Keratinocyte (primary cell): ENCODE measurements at regions not wholly inside any gene's neighbourhood (a gene's known extent, or its start where the extent isn't known, plus 50 kb on each side); places are given as distances from the start of the nearest gene placed in this dataset.

Experiments used
- DNase-seq: peaks from one replicate; pipeline ENCODE4 v3.0.0-alpha.2; 2011; ENCODE audit warnings: low read depth, missing footprints, low spot score
- FAIRE-seq: peaks from 2 replicates; lab custom pipeline; 2011; peaks lifted over from hg19 to GRCh38; lab: Jason Lieb, UNC
- H2AFZ ChIP-seq: 2 replicates; pipeline ENCODE4 v1.6.0; 2012; ENCODE audit warnings: low read length, control low read depth, inconsistent platforms; ENCODE audit not compliant: control insufficient read depth
- H3K27ac ChIP-seq: 2 replicates; pipeline ENCODE4 v1.5.1; 2011; ENCODE audit warnings: low read length; ENCODE audit not compliant: control insufficient read depth, insufficient read depth
- H3K27me3 ChIP-seq: 3 replicates; pipeline ENCODE4 v1.6.0; 2011; ENCODE audit warnings: low read length; ENCODE audit not compliant: control insufficient read depth, insufficient read depth; ENCODE audit errors: extremely low read depth
- H3K36me3 ChIP-seq, 2 experiments: 2 replicates in 1 of 2; 3 replicates in 1 of 2; pipeline ENCODE4 v1.5.1; 2011; ENCODE audit warnings: low read length in 2 of 2, mild to moderate bottlenecking in 1 of 2; ENCODE audit not compliant: control insufficient read depth in 2 of 2, insufficient read depth in 2 of 2; ENCODE audit errors: extremely low read depth in 1 of 2
- H3K4me1 ChIP-seq: 3 replicates; pipeline ENCODE4 v1.5.1; 2011; ENCODE audit warnings: low read length; ENCODE audit not compliant: control insufficient read depth, insufficient read depth; ENCODE audit errors: extremely low read depth
- H3K4me2 ChIP-seq: 3 replicates; pipeline ENCODE4 v1.6.0; 2011; ENCODE audit warnings: low read depth, low read length; ENCODE audit not compliant: control insufficient read depth, insufficient read depth; ENCODE audit errors: extremely low read depth
- H3K4me3 ChIP-seq, 3 experiments: fragments of 200-600 bp in 1 of 3; sonication (generic) in 1 of 3; 2 replicates in 2 of 3; 3 replicates in 1 of 3; pipeline ENCODE4 v1.5.1; 2011 to 2016; ENCODE audit warnings: low read length in 3 of 3, mild to moderate bottlenecking in 3 of 3, control low read depth in 2 of 3, inconsistent platforms in 1 of 3, low read depth in 1 of 3, mixed read lengths in 1 of 3, mixed run types in 1 of 3, moderate library complexity in 1 of 3; ENCODE audit not compliant: control insufficient read depth in 2 of 3, insufficient read depth in 2 of 3; ENCODE audit errors: extremely low read depth in 1 of 3
- H3K79me2 ChIP-seq: 2 replicates; pipeline ENCODE4 v1.6.0; 2012; ENCODE audit warnings: low read length; ENCODE audit not compliant: control insufficient read depth, insufficient read depth
- H3K9ac ChIP-seq: 3 replicates; pipeline ENCODE4 v1.6.0; 2011; ENCODE audit warnings: low read length; ENCODE audit not compliant: control insufficient read depth, insufficient read depth; ENCODE audit errors: extremely low read depth
- H3K9me1 ChIP-seq: 3 replicates; pipeline ENCODE4 v1.6.0; 2011; ENCODE audit warnings: low read length; ENCODE audit not compliant: control insufficient read depth, insufficient read depth; ENCODE audit errors: extremely low read depth
- H3K9me3 ChIP-seq: 2 replicates; pipeline ENCODE4 v1.5.1; 2012; ENCODE audit warnings: low read depth, low read length; ENCODE audit not compliant: control insufficient read depth
- H4K20me1 ChIP-seq: 3 replicates; pipeline ENCODE4 v1.6.0; 2011; ENCODE audit warnings: low read length; ENCODE audit not compliant: control insufficient read depth, insufficient read depth; ENCODE audit errors: extremely low read depth
- EZH2 ChIP-seq: IDR thresholded peaks from one replicate; pipeline ENCODE4 v1.6.1; 2012; ENCODE audit warnings: inconsistent platforms, mild to moderate bottlenecking, low read length, moderate library complexity
- dilution Hi-C: fragments of 300-500 bp; cut with MboI; formaldehyde crosslinking; loops from one replicate; pipeline ENCODE4 v1.7.0; 2020; ENCODE audit warnings: low sequenced_read_pairs; ENCODE audit not compliant: extremely low pct_ligation_motif_present
- TF ChIP-seq, protein P1 (sequence below), 3 experiments: IDR thresholded peaks in 1 of 3; conservative IDR thresholded peaks in 1 of 3; optimal IDR thresholded peaks in 1 of 3; 2 replicates in 2 of 3; 3 replicates in 1 of 3; pipeline versions ENCODE3 to v1.5.1; 2011; ENCODE audit warnings: low read length in 3 of 3, mild to moderate bottlenecking in 3 of 3, moderate library complexity in 2 of 3, control low read depth in 1 of 3, inconsistent platforms in 1 of 3; ENCODE audit not compliant: insufficient read depth in 2 of 3; ENCODE audit errors: extremely low read depth in 1 of 3

DNA sequence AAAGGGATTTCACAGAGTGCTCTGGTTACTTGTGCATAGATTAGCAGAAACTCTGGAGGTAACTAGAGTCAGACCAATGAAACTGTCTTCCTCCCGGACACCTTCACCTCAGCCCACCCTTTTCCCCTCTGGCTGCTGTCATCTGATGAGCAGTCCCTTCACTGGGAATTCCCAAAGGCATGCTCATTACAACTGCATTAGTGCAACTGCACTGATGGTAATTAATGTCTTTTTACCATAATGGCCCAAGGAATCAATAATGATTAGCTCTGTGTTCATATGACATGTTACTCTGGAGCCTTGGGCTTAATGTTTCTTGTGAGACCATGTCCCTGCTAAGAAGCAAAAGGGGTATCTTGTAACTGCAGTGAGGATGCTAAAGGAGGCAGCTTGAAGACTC, 304.5 kb downstream of the GRIN2B start:
- H3K79me2 ChIP-seq, result no peaks in the 10 kb centered on the region
- no peak overlapping the region for H3K4me3 ChIP-seq
- no peaks in the 10 kb centered on the region for H4K20me1 ChIP-seq
- no peaks in the 10 kb centered on the region for H3K36me3 ChIP-seq
- no peak overlapping the region for H3K4me2 ChIP-seq
- H3K9me3 ChIP-seq, result no peaks in the 10 kb centered on the region
- H3K4me1 ChIP-seq, result no peaks in the 10 kb centered on the region
- no peak for FAIRE-seq
- no peak overlapping the region for H3K27ac ChIP-seq
- H3K9ac ChIP-seq, result no peak overlapping the region
- no peak overlapping the region for H2AFZ ChIP-seq
- no peaks in the 10 kb centered on the region for H3K9me1 ChIP-seq
- dilution Hi-C loops, result no loop called here
- H3K27me3 ChIP-seq, result no peaks in the 10 kb centered on the region
- DNase-seq, result no peak
- TF ChIP-seq EZH2, result no peak
- TF ChIP-seq, protein P1, sequence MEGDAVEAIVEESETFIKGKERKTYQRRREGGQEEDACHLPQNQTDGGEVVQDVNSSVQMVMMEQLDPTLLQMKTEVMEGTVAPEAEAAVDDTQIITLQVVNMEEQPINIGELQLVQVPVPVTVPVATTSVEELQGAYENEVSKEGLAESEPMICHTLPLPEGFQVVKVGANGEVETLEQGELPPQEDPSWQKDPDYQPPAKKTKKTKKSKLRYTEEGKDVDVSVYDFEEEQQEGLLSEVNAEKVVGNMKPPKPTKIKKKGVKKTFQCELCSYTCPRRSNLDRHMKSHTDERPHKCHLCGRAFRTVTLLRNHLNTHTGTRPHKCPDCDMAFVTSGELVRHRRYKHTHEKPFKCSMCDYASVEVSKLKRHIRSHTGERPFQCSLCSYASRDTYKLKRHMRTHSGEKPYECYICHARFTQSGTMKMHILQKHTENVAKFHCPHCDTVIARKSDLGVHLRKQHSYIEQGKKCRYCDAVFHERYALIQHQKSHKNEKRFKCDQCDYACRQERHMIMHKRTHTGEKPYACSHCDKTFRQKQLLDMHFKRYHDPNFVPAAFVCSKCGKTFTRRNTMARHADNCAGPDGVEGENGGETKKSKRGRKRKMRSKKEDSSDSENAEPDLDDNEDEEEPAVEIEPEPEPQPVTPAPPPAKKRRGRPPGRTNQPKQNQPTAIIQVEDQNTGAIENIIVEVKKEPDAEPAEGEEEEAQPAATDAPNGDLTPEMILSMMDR (optimal IDR thresholded peaks at IDR 0.05 in 1 of 3, IDR thresholded peaks at IDR 0.05 in 1 of 3, conservative IDR thresholded peaks at IDR 0.05 in 1 of 3; ENCODE audit: extremely low read depth in 1 of 3, insufficient read depth in 2 of 3, low read length in 3 of 3), result no peak

DNA sequence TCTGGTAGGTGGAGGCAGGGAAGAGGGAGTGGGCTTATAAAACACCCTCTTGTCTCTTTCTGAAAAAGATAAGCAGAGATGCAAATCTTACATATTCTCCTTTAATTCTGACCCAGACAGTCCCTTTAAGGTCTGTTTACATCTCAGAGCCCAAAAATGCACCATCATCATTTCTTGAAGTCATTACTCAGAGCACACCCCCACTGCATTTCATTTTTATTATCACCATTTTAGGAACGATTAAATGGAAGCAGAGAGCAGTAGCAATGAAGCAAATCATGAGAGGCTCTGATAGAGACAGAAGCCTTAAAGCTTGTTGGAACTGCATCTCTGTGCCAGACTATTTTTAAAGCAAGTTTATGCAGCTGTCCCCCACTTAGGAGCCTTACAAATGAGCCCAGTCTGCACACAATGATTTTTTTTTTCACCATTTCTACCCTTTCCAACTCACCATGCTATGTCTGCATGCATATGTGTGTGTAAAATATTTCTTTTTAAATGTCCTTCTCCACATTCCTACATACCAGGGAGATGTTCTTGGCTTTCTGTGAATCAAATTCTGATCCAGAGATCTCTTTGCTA, 311.0 kb downstream of the GRIN2B start:
- no peak overlapping the region for H3K4me2 ChIP-seq
- dilution Hi-C loops, result no loop called here
- H3K36me3 ChIP-seq, result no peaks in the 10 kb centered on the region
- no peaks in the 10 kb centered on the region for H3K79me2 ChIP-seq
- H3K9ac ChIP-seq, result no peak overlapping the region
- no peaks in the 10 kb centered on the region for H3K9me3 ChIP-seq
- H3K27me3 ChIP-seq, result no peaks in the 10 kb centered on the region
- no peak overlapping the region for H3K4me3 ChIP-seq
- H2AFZ ChIP-seq, result no peak overlapping the region
- FAIRE-seq (no peak), DNase-seq (no peak)
- no peaks in the 10 kb centered on the region for H3K4me1 ChIP-seq
- H4K20me1 ChIP-seq, result no peaks in the 10 kb centered on the region
- no peaks in the 10 kb centered on the region for H3K9me1 ChIP-seq
- H3K27ac ChIP-seq, result no peak overlapping the region
- TF ChIP-seq, protein P1 (optimal IDR thresholded peaks at IDR 0.05 in 1 of 3, IDR thresholded peaks at IDR 0.05 in 1 of 3, conservative IDR thresholded peaks at IDR 0.05 in 1 of 3; ENCODE audit: extremely low read depth in 1 of 3, insufficient read depth in 2 of 3, low read length in 3 of 3), result no peak
- TF ChIP-seq EZH2, result no peak
